Hypothalamus (tissue), 51 donors: ENCODE measurements at regions not wholly inside any gene's neighbourhood (a gene's known extent, or its start where the extent isn't known, plus 50 kb on each side); places are given as distances from the start of the nearest gene placed in this dataset.
A peak's percentile ranks its signal among the peaks of the same experiment; 100 is the strongest.

Experiments used
- DNase-seq, 51 donors: peaks; one replicate each; lab custom pipeline; 2025; lab: John Stamatoyannopoulos, UW

DNA sequence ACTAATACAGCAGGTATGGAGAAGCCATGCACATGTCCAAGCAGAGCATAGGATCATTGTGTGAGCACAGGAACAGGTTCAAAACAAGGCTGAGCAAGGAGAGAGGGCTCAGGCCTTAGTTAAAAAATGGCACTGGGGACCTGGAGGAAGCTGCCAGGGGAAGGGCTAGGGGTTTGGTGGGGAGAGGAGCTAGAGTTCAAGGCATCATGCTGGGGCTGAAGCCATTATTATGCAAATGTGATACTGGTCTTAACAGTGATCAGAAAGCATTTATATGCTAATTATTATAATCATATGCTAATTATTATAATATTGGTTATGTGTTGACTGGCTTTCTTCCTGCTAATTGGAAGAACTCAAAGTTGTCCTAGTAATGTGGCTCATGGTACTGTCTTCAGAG lies 546.0 kb upstream of the CFAP20DC start:
- DNase-seq, result no peak

DNA sequence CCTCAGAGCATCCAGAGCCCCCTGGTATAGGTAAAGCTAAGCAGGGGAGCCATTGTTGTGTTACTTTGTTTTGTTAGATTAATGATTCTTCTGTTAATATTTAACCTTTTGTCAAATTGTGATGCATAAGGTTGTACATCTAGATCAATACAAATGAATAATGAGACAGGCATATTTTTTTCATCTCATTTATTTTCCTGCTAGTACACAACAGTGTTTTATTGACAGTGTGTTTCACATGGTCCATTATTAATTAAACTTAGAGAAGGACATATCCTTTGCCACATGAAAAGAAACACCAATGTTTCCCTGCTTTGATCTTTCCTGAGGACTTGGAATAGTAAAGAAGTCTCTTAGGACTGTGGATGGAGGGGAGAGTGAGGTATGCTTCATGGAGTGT lies 543.6 kb upstream of the CFAP20DC start:
- no peak for DNase-seq

DNA sequence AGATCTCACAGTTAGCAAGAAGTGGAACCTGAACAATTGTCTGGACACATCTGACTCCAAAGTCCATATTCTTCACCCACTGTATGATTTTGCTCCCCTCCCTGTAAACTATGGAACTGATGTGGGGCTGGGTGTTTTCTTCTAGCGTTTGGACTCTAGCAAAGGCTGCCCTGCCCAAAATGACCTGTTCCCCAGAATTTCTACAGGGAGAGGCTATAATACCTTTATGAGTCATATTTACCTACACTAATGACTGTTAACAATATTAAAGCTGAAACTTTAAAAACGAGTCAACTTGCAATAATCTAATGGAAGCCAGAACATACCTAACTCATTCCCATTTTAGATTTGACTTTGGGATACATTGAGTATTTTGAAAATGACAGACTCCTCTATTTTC lies 531.2 kb upstream of the CFAP20DC start:
- no peak for DNase-seq

DNA sequence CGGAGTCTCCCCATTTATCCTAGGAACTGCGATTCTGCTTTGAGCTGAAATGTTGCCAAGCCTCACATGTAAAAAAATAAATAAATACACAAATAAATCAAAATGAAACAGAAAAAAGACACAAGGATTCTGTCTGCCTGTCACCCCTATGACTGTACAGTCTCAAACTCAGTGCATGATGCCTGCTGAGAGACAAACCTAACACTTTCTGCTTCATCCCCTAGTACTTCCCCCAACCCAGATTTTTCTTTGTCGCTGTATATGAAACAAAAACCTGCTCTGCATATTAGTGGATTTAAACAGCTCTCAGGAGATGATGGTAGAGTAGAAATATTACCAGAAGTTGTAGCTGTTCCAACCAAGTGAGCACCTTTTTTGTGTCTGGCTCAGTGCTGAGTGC lies 530.7 kb upstream of the CFAP20DC start:
- DNase-seq, result no peak

DNA sequence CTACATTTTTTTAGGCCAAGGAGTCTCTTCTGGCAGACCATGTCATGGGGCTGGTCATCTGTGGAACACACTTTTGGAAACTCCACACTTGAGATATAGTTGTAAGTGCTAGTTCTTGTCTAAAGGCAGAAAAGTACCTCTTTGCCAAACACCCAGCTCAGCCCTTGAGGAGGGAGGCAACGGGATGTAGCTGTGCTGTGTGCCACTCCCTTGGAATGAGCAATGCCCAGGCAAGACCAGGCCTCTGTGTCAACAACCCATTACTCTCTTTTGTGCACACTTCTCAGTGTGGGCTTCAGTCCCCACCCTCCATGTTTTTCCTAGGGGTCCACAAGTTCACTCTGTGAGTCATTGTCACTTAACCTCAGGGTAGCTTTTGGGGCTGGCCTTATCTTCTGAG lies 528.3 kb upstream of the CFAP20DC start:
- DNase-seq, result no peak

DNA sequence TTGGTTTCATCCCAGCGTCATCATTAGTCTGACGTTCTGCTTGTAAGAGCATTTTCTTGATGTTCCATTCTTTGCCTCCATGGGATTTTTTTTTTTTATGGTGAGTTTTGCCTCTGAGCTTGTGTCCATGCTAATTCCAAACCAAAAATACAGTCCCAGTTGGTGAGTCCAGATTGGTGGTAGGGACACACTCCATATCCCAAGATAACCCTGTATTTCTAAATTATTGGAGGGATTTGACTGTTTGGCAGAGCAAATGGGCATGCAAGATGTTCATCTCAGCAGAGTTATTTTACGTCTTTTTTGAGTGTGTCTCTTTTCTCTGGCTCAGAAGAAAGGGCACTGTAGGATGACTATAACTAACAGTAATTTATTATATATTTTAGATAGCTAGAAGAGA lies 526.8 kb upstream of the CFAP20DC start:
- no peak for DNase-seq

DNA sequence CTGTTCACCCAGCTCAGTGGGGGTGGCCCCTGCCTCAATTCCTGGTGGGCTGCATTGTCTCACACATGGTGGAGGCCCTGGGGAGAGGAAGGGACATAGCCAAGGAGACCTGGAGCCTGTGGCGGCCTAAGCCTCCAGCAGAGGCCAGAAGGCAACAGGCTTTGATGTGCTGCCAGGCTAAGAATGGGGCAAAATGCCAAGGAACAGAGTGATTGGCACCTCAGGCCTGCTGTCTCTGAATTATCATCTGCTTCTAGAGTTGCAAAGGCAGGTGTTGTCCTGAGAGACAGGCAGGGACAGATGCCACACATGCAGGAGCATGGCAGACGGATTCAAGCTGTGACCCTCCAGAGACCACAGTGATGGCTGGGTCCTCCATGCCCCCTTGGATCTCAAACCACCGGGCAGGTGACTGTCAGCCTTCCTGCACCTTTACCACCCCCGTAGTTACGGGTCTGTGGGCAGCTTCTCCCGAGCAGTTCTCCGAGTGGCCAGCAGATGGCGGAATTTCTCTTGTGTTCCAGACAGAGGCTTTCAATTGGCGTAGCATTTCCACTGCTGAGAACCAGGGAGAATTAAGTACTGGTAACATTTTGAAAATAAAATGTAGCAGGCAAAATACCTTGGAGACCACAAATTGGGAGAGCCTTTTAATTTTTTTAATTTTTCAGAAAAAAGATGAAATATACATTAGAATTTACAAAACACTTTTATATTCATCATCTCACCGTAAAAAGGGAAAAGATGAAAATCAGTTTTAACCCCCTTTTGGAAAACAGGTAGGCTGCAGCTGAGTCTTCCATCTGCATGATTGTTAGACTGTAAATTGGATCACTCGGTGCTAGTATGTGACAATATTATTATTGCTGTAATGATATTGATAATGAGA lies 525.5 kb upstream of the CFAP20DC start:
- DNase-seq, result peak in 50 of 51 donors; percentile 14 to 93 (median 72)

DNA sequence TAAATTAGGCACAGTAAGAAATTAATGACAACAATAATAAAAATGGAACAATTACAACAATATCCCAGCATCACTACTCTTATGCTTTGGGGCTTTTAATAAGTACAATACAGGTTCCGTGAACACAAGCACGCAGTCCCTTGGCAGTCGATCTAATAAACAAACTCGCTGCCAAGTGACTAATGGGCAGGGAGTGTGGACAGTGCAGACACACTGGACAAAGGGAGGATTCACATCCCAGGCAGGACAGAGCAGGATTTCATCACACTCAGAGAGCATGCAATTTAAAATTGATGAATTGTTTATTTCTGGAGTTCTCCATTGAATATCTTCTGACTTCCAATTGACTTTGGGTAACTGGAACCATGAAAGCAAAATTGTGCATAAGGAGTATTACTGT lies 524.1 kb upstream of the CFAP20DC start:
- peak in 37 of 51 donors; percentile 3 to 85 (median 47) for DNase-seq

DNA sequence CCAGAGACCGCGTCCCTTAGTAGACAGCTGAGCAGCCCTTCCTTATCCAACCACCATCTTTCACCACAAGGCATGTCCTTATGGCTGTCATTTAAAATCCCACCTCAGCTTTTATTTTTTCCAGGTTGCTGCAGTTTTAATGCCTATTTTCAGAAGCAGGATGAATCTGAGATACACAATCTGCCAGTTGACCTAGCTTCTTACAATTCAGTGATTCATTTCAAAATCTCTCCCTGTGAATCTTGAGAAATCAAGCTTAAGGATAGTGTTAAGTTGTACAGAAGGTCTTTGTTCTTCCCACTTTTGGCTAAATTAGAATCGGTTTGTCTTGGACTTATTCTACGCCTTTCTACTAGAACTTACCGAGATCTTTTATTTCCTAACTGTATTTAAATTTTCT lies 522.3 kb upstream of the CFAP20DC start:
- no peak for DNase-seq

DNA sequence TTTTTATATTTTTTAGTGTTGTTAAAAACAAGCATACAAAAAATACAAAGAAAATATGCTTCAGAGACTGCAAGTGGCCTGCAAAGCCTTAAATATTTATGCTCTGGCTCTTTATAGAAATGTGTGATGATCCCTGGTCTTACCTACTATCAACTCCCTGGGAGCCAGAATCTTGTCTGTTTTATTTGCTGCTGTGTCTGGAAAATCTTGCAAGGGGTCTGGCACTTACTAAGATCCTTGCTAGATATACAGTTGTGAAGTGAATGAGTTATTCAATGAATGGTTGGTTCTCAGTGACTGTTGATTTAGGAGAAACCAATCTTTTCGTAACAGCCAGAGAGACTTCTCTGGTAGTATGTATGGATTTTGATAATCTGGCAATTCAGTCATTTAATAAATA lies 521.0 kb upstream of the CFAP20DC start:
- no peak for DNase-seq

DNA sequence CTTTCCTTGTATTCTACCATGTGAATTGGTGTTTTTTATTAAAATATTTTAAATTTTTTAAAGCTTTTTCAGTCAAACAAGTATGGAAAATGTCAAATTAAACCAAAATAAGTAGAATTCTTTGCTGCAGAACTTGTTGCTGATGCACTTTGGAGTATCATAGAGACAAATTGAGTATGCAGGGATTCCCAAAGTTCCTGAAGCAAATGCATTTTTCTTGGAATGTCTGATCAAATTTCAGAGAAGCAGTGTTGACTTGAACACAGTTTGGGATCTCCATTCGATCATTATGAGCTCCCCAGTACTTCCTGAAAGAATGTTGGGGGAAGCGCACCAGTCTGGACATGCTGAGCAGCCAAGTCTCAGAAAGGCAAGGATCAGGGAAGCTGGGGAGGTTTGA lies 517.8 kb upstream of the CFAP20DC start:
- DNase-seq, result no peak

DNA sequence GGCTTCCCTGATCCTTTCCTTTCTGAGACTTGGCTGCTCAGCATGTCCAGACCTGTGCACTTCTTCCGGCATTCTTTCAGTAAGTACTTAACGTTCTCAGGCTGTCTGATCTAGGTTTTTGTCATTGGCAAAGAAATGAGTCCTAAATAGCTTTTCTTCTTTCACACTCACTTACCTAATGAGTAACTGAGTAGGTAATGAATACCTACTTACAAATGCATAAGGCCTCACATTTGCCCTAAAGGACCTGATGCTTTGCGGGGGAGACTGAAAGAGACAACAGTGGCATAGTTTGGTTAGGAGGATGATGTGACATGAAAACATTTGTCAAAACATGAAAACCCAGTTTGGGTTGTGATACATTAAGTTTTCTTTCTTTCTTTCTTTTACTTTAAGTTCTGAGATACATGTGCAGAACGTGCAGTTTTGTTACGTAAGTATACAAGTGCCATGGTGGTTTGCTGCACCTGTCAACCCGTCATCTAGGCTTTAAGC lies 516.7 kb upstream of the CFAP20DC start:
- no peak for DNase-seq

DNA sequence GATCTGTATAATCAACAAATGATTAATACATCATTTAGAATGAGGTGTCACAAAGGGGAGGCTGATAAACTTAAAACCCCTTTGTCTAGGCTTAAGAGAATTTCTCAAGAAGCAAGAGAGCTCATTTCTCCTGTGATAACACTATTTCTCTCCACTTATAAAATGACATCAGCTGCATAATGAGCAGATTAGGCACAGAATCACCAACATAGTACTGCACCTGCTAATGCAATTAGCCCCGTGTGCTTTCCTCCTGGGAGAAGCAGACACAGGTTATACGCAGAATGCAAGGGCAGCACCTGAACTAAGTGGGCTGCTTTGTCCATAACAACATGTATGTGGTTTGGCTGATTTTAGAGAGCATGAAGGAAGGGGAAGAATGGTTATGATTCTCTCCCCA lies 515.3 kb upstream of the CFAP20DC start:
- no peak for DNase-seq

DNA sequence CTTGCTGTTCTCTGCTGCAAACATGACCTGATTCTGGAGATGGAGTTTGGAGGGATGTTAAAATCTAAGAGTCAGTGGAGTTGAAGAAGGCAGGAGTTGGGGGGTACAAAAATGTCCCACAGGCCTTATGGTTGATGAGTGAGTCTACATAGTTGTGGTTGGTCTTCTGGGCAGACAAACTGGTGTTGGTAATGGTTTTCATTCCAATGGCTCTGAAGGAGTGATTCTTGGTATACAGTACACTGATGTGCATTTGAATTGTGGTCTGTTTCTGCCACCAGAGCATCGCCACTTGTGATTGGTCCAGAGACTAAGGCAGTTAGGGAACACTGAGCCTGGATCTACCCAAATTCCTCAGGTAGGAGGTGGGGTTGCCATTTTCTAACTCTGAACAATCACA lies 514.1 kb upstream of the CFAP20DC start:
- DNase-seq, result no peak

DNA sequence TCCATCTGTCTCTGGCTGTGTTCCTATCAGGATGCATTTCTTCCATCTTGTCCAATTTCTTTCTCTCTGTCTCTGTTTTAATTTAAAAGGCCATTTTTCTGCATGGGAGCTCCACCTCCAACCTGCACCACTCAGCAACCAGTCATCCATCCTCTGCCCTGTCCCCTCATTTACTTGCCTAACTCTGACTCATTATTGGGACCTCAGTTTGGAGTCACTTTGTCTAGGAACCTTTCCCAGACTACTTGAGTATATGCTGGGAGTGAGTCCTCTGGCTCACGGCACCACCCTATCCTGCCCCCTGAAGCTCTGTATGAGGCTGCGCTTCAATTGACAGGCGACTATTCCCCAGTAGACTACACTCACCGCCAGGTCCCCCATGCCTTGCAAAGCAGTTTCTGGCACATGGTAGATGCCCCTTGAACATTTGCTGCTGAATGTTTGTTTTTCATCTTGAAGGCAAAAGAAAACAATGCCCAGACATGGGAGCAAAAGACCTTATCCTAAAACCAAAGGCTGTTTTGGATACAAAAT lies 513.3 kb upstream of the CFAP20DC start:
- no peak for DNase-seq

DNA sequence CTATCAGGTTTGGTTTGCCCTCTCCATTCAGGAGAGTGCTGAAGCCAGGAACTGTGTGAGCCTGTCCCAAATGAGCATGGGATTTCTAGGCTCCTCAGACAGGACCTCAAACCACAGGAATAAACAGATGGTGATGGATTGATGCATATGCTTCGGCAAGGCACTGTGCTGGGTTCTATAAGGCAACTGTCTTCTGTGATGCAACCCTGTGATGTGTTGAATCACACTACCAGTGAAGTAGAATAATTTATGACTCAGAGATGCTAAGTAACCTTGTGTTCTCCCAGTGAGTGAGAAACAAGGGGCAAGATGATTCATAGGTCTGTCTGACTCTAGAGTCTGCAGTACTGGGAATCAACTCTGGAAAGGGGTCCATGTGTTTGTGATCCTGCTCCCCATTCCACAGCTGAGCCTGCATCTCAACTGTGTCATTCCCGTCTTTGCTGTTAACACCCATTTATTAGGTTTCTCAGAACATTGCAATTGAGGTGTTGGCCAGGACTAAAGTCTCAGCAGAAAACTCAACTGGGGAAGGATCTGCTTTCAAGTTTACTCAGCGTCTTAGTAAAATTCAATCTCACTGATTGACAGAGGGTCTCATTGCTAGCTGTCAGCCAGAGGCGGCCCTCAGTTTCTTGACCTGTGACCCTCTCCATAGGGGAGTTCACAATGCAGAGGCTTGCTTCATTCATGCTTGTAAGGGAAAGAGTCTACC lies 510.1 kb upstream of the CFAP20DC start:
- DNase-seq, result peak in 1 of 51 donors; percentile 37

DNA sequence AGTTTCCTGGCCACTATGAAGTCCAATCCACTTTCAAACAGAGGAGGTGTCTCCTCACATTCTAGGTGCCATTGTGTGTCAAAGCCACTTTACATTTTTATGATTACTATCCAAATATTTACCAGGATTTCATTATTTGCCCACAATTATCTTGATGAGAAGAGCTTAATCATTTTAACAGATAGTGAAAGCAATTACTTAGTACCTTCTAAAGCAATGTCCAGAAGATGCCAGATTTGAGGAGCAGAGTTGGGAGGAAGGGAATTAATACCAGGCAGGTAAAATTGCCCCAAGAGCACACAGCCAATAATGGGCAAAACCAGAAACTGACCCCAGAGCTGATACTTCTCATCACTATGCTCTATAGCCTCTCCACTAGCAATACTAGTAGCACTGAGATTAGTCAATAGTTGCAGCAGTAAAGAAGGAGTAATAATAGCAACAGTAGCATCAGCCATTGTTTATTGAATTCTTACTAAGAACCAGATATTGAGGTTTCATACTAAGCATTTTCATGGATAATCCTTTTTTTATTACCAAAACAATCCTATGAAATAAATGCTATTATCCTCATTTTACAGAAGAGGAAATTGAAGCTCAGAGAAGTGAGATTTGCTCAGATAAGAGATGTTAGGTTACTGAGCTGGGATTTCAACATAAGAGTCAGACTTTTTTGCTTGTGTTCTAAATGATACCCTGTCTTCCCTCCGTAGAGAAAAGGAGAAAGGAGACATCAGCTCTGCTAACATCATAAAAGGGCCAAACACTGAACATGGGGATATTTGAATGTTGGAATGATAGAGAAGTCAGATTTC lies 509.3 kb upstream of the CFAP20DC start:
- DNase-seq, result no peak

DNA sequence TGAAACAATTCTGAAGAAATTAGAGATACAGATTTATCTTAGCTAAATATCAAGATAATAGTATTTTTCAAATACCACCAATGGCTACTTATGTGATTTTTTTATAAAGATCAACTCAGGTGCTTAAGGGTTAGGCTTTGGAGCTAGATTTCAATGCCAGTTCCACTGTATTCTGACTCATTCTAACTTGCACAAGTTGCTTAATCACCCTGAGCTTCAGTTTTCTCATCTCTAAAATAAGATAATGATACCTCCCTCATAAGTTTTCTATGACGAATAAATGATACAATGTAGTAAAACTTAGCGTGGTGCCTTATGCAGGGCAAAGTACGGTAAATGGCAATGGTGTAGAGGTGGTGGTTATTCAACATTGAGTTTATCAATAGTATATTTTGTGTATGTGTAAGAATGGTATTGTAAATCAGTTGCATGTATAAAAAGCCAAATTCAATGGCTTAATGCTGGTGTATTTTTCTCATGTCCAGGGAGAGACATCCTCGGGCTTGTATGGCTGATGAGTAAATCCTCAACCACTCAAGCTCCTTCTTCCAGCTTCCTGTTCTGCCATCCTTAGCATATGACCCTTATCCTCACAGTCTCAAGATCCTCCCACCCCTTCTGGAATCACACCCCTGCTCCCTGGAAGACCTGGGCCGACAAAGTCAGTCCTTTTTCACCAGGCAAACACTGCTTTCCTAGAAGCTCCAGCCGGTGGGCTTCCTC lies 505.9 kb upstream of the CFAP20DC start:
- peak in 1 of 51 donors; percentile 14 for DNase-seq

DNA sequence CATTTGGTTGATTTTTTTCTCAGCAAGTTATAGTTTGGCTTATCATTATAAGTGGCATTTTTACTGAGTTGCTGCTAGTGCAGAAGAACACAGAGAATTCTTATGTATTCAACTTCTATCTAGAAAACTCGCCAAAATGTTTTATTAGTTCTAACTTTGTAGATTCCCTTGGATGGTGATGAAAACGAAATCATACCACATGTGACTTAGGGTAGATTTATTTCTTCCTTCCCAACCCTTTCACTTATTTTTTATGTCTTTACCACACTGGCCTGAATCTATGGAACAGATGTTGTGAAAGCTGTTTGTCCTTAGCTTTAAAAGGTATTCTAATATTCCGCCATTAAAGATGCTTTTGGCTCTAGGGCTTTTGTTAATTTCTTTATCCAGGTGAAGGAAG lies 503.3 kb upstream of the CFAP20DC start:
- DNase-seq, result no peak

DNA sequence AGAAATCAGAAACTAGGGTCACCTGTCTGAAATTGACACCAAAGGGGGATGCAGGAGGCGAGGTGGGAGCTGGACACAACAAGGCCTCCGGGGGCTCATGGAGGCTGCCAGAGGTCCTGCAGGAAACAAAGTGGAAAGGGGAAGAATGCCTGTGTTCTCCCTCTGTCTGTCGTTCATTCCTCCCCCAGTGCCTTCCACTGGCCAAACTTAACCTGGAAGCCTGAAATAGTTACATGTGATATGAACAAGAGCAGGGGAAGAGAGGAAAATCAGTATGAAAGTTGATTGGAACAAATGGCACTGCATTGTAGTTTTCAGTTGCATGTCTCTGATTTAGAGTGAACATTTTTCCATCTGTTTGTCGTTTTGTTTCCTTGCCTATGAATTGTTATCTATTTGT lies 502.0 kb upstream of the CFAP20DC start:
- DNase-seq, result no peak
